WERI-Rb-1 (cell line): ENCODE measurements at regions not wholly inside any gene's neighbourhood (a gene's known extent, or its start where the extent isn't known, plus 50 kb on each side); places are given as distances from the start of the nearest gene placed in this dataset.

Experiments used
- DNase-seq: peaks from one replicate; pipeline ENCODE4 v3.0.0-alpha.2; 2020
- H3K27ac ChIP-seq: fragments of 250-450 bp; sonication (Bioruptor Pico); 2 replicates; pipeline ENCODE4 v1.5.1; 2020; ENCODE audit warnings: mild to moderate bottlenecking, moderate library complexity
- H3K27me3 ChIP-seq: fragments of 250-450 bp; sonication (Bioruptor Pico); 2 replicates; pipeline ENCODE4 v1.5.1; 2021; ENCODE audit warnings: mild to moderate bottlenecking, low read depth, moderate library complexity; ENCODE audit not compliant: insufficient read depth, severe bottlenecking
- H3K36me3 ChIP-seq: fragments of 250-450 bp; sonication (Bioruptor Pico); 2 replicates; pipeline ENCODE4 v1.5.1; 2020; ENCODE audit warnings: mild to moderate bottlenecking, moderate library complexity
- H3K4me3 ChIP-seq: 2 replicates; pipeline ENCODE4 v1.5.1; 2011; ENCODE audit warnings: low read depth, mild to moderate bottlenecking, control low read depth, low read length
- H3K9me3 ChIP-seq: fragments of 250-450 bp; sonication (Bioruptor Pico); 2 replicates; pipeline ENCODE4 v1.5.1; 2021; ENCODE audit warnings: mild to moderate bottlenecking, moderate library complexity; ENCODE audit not compliant: severe bottlenecking
- TF ChIP-seq, protein P1 (sequence below): IDR thresholded peaks from 2 replicates; pipeline ENCODE4 v1.5.1; 2011; ENCODE audit warnings: low read depth, mild to moderate bottlenecking, control low read depth, inconsistent platforms, low read length

DNA sequence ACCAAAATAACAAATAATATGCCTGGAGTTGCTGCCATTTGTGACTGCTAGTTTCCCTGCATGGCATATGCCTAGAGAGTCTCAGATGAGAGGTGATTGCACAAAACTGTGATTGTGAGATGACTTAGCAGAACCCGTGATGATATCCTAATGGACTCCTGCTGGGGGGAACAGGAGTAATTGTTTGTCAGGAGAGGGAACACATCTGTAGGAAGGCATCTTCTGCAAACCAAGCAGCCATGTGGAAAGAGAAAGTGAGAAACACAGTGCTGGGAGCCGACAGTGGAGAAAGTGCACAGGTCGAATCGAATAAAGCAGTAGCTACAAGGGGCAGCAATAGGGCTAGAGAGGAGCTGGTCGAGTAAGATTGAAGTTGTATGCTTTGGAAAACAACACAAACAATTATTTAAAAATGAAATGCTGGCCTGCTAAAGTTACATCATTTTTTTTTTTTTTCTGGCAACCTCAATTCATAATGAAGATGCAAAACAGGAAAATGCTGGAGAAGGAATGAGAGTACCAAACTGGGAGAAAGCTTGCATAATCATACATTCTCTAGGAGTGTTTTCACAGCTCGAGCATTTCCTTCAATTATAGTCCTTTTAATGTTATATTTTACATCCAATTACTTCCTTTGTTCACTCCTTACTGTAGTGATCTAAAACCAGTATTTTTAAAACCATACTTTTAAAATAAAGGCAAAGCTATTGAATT lies 494.2 kb upstream of the AGTR1 start:
- no peak for DNase-seq

GRCh38 chr3:148204131-148204530 lies 493.6 kb upstream of the AGTR1 start:
- Histone ChIP-seq H3K36me3 (no peaks in the 10 kb centered on the region), H3K27me3 (no peaks in the 10 kb centered on the region), H3K9me3 (no peaks in the 10 kb centered on the region), H3K4me3 (no peak overlapping the region), H3K27ac (no peak overlapping the region)
- TF ChIP-seq, protein P1, sequence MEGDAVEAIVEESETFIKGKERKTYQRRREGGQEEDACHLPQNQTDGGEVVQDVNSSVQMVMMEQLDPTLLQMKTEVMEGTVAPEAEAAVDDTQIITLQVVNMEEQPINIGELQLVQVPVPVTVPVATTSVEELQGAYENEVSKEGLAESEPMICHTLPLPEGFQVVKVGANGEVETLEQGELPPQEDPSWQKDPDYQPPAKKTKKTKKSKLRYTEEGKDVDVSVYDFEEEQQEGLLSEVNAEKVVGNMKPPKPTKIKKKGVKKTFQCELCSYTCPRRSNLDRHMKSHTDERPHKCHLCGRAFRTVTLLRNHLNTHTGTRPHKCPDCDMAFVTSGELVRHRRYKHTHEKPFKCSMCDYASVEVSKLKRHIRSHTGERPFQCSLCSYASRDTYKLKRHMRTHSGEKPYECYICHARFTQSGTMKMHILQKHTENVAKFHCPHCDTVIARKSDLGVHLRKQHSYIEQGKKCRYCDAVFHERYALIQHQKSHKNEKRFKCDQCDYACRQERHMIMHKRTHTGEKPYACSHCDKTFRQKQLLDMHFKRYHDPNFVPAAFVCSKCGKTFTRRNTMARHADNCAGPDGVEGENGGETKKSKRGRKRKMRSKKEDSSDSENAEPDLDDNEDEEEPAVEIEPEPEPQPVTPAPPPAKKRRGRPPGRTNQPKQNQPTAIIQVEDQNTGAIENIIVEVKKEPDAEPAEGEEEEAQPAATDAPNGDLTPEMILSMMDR = no peak
- no peak for DNase-seq

More for the DNA sequence above, 494.2 kb upstream of the AGTR1 start:
- TF ChIP-seq, protein P1 = no peak
- H3K9me3 ChIP-seq = no peaks in the 10 kb centered on the region
- no peaks in the 10 kb centered on the region for H3K36me3 ChIP-seq
- no peak overlapping the region for H3K27ac ChIP-seq
- no peaks in the 10 kb centered on the region for H3K27me3 ChIP-seq
- no peak overlapping the region for H3K4me3 ChIP-seq

DNA sequence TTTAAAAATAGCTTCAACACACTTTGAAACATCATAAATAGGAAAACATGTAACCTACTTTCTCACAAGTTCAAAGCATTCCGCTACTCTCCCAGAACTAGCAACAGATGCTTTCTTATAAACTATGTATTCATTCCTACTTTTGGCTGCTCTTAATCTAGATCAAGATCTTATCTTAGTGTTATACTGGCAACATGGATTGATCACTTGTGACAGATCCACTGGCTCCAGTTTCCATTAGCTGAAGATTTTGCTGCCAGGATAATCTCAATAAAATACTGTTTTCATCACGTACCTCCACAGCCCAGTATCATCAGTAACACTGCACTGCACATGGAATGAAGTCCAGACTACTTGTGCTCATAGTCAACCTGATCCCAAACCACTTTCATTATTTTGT lies 491.7 kb upstream of the AGTR1 start:
- H3K9me3 ChIP-seq = no peaks in the 10 kb centered on the region
- no peaks in the 10 kb centered on the region for H3K27me3 ChIP-seq
- no peak for DNase-seq
- H3K36me3 ChIP-seq = no peaks in the 10 kb centered on the region
- H3K4me3 ChIP-seq = no peak overlapping the region
- no peak overlapping the region for H3K27ac ChIP-seq
- TF ChIP-seq, protein P1 = no peak

- Histone ChIP-seq H3K9me3 (no peaks in the 10 kb centered on the region), H3K36me3 (no peaks in the 10 kb centered on the region), H3K4me3 (no peak overlapping the region), H3K27ac (no peak overlapping the region), H3K27me3 (no peaks in the 10 kb centered on the region)
- no peak for DNase-seq
- TF ChIP-seq, protein P1 = no peak
Observed at GRCh38 chr3:148206446-148206845, 491.3 kb upstream of the AGTR1 start.

GRCh38 chr3:148208975-148209374 lies 488.7 kb upstream of the AGTR1 start:
- no peak overlapping the region for H3K4me3 ChIP-seq
- no peak overlapping the region for H3K27ac ChIP-seq
- no peak for DNase-seq
- H3K9me3 ChIP-seq = no peaks in the 10 kb centered on the region
- H3K36me3 ChIP-seq = no peaks in the 10 kb centered on the region
- no peaks in the 10 kb centered on the region for H3K27me3 ChIP-seq
- TF ChIP-seq, protein P1 = no peak

DNA sequence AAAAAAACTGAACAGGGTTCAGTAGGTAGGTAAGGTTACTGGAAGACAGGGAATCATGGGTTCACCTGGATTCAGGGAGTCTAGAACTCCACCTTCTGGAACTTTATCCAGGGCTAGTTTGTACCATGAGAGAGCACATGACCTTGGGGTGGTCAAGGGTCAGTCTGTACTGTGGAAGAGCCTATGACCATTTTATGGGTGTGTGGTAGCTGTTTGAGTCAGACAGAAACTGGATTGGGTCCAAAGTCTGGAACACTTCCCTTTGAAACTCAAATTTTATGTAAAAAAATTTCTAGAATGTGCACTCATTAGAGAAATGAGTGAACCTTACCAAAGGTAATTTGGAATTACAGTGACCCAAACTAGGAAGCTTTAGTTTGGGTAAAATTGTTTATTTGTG lies 486.0 kb upstream of the AGTR1 start:
- H3K4me3 ChIP-seq = no peak overlapping the region
- TF ChIP-seq, protein P1 = no peak
- DNase-seq = no peak

More for the DNA sequence above, 486.0 kb upstream of the AGTR1 start:
- Histone ChIP-seq H3K27me3 (no peaks in the 10 kb centered on the region), H3K27ac (no peak overlapping the region), H3K9me3 (no peaks in the 10 kb centered on the region), H3K36me3 (no peaks in the 10 kb centered on the region)
